Transverse colon (tissue), 4 donors: ENCODE measurements at regions not wholly inside any gene's neighbourhood (a gene's known extent, or its start where the extent isn't known, plus 50 kb on each side); places are given as distances from the start of the nearest gene placed in this dataset.

Experiments
- DNase-seq: peaks from one replicate; pipeline ENCODE4 v3.0.0-alpha.2; 2019
- H3K27ac ChIP-seq, 4 donors: fragments of 200-600 bp; sonication (generic); 2 replicates each; pipeline ENCODE4 v1.5.1; 2016 to 2018; ENCODE audit warnings: inconsistent platforms in 4 of 4
- H3K27me3 ChIP-seq: fragments of 200-600 bp; sonication (generic); 2 replicates; pipeline ENCODE4 v1.5.1; 2017; ENCODE audit warnings: inconsistent platforms
- H3K36me3 ChIP-seq, 4 donors: fragments of 200-600 bp; sonication (generic); 2 replicates each; pipeline ENCODE4 v1.5.1; 2017 to 2019; ENCODE audit warnings: inconsistent platforms in 4 of 4
- H3K4me1 ChIP-seq, 4 donors: fragments of 200-600 bp; sonication (generic); 2 replicates each; pipeline ENCODE4 v1.5.1; 2017 to 2020; ENCODE audit warnings: inconsistent platforms in 4 of 4
- H3K4me3 ChIP-seq, 4 donors: fragments of 200-600 bp; sonication (generic); 1 replicate in 1 of 4; 2 replicates in 3 of 4; pipeline versions ENCODE4 v1.5.1 to v1.6.1; 2017 to 2019; ENCODE audit warnings: inconsistent platforms in 4 of 4
- H3K9me3 ChIP-seq, 2 donors: fragments of 200-600 bp; sonication (generic); 2 replicates each; pipeline ENCODE4 v1.5.1; 2017 to 2019; ENCODE audit warnings: inconsistent platforms in 2 of 2
- EP300 ChIP-seq: sonication (generic); formaldehyde crosslinking; IDR thresholded peaks from one replicate; pipeline ENCODE4 v1.6.1; 2017; ENCODE audit warnings: antibody characterized with exemption, low read depth
- POLR2A ChIP-seq: fragments of 450-650 bp; IDR thresholded peaks from one replicate; pipeline ENCODE4 v1.6.1; 2016; ENCODE audit warnings: antibody characterized with exemption, mild to moderate bottlenecking, moderate library complexity
- POLR2AphosphoS5 ChIP-seq, 3 donors: sonication (generic); formaldehyde crosslinking; IDR thresholded peaks; one replicate each; pipeline ENCODE4 v1.6.1; 2016; ENCODE audit warnings: antibody characterized with exemption in 3 of 3
- WGBS, 2 donors: methylation state at CpG; one replicate each; pipeline ENCODE4 v1.1.5; 2018; ENCODE audit warnings: low coverage in 1 of 2; 5-methylcytosine and 5-hydroxymethylcytosine counted together
- in situ Hi-C, 4 donors: fragments of 200-750 bp; cut with MboI; loops; one replicate each; pipeline versions ENCODE4 v1.15.0 to v1.15.1; 2017; ENCODE audit warnings: low sequenced_read_pairs in 3 of 4, low pct_ligation_motif_present in 1 of 4, low pct_unique_long_range_greater_than_20kb in 1 of 4
- intact Hi-C: fragments of 100-400 bp; cut with DNase I; formaldehyde crosslinking; loops from one replicate; pipeline ENCODE4 v1.15.1; 2023; ENCODE audit warnings: low total_unique reads
- TF ChIP-seq, protein P1 (sequence below), 5 experiments: fragments of 200-600 bp in 3 of 5; fragments of 450-650 bp in 2 of 5; sonication (generic) in 3 of 5; IDR thresholded peaks; 1 replicate in 2 of 5; 2 replicates in 3 of 5; pipeline ENCODE4 v1.5.1; 2016 to 2017; ENCODE audit warnings: antibody characterized with exemption in 5 of 5, inconsistent platforms in 3 of 5, mild to moderate bottlenecking in 2 of 5, moderate library complexity in 1 of 5

DNA sequence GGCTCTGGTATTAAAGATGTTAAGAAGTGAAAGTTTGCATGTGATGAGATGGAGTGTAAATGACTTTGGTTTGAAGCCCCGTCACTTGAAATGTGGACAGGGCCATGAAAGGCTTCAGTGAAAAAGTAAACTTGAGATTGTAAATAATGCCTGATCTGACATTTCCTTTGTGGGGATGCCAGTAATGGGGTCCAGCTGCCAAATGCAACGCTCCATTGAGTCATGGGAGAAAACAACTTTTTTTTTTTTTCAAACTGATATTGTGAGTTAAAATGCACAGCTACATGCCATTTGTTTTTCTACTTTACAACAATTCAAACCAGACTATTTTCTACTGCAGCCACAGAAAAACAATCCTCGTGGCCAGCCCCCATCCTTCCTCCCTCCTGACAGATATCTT lies 327.0 kb upstream of the TNC start:
- H3K27ac ChIP-seq = no peak overlapping the region

DNA sequence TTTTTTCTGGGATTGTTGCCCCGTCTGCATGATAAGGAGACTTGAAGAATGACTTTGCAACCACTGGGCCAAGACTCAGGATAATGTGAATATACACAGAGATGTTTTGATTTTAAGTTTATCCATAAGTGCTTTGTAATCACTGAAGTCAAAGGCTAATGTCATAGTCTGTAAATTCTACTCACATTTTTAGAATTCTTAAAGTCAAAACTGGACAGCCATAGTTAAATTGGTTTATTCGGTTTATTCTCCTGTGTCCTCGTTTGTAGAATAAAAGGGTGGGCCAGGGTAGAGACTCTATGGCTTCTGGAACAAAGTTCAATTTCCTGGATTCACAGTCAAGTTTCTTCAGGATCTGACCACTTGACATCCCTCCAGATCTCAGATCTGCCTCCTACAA lies 327.7 kb upstream of the TNC start:
- no peaks in the 10 kb centered on the region for H3K9me3 ChIP-seq
- H3K27me3 ChIP-seq = no peaks in the 10 kb centered on the region
- in situ Hi-C loops (no loop called here), intact Hi-C loops (no loop called here)
- WGBS, 2 donors = 44 to 50% methylated on average over 3 of the region's 3 CpGs
- no peak overlapping the region for H3K27ac ChIP-seq
- TF ChIP-seq, protein P1, sequence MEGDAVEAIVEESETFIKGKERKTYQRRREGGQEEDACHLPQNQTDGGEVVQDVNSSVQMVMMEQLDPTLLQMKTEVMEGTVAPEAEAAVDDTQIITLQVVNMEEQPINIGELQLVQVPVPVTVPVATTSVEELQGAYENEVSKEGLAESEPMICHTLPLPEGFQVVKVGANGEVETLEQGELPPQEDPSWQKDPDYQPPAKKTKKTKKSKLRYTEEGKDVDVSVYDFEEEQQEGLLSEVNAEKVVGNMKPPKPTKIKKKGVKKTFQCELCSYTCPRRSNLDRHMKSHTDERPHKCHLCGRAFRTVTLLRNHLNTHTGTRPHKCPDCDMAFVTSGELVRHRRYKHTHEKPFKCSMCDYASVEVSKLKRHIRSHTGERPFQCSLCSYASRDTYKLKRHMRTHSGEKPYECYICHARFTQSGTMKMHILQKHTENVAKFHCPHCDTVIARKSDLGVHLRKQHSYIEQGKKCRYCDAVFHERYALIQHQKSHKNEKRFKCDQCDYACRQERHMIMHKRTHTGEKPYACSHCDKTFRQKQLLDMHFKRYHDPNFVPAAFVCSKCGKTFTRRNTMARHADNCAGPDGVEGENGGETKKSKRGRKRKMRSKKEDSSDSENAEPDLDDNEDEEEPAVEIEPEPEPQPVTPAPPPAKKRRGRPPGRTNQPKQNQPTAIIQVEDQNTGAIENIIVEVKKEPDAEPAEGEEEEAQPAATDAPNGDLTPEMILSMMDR (IDR thresholded peaks at IDR 0.05) = no peak
- TF ChIP-seq EP300 (no peak), POLR2A (no peak), POLR2AphosphoS5 (IDR thresholded peaks at IDR 0.05) (no peak)
- H3K36me3 ChIP-seq = no peaks in the 10 kb centered on the region
- no peak overlapping the region for H3K4me3 ChIP-seq
- H3K4me1 ChIP-seq = peaks cover 0 to 6% (median 0%) of the 10 kb centered on the region in 4 donors
- DNase-seq = no peak

More for the DNA sequence above, 327.0 kb upstream of the TNC start:
- Histone ChIP-seq H3K4me1 (peaks cover 0 to 6% (median 0%) of the 10 kb centered on the region in 4 donors), H3K4me3 (no peak overlapping the region), H3K27me3 (no peaks in the 10 kb centered on the region), H3K9me3 (no peaks in the 10 kb centered on the region), H3K36me3 (no peaks in the 10 kb centered on the region)
- WGBS, 2 donors = 22 to 50% methylated on average over 3 of the region's 3 CpGs
- in situ Hi-C loops = no loop called here
- intact Hi-C loops = no loop called here
- TF ChIP-seq POLR2AphosphoS5 (IDR thresholded peaks at IDR 0.05) (no peak), EP300 (no peak), POLR2A (no peak)
- TF ChIP-seq, protein P1 (IDR thresholded peaks at IDR 0.05) = no peak
- no peak for DNase-seq

DNA sequence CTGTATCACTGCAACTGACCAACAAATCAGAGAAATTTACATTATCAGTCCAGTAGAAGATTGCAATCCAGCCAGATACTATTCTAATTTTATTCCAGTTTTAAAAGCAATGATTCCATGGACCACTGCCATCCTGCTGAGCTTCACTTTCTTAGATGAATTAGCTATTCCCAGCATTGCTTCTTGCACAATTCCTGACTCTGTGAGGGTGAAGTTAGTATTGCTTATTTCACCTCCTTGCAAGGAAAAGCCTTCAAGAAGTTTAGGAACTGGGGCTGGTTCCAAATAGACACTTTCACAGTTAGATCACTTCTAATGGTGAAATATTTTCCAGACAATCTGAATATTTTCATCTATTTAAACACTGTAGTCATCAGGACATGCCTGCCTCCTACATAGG lies 338.6 kb upstream of the TNC start:
- DNase-seq = no peak
- Histone ChIP-seq H3K4me1 (no peaks in the 10 kb centered on the region), H3K9me3 (no peaks in the 10 kb centered on the region), H3K27me3 (no peaks in the 10 kb centered on the region), H3K4me3 (no peak overlapping the region), H3K27ac (no peak overlapping the region), H3K36me3 (no peaks in the 10 kb centered on the region)
- intact Hi-C loops (no loop called here), in situ Hi-C loops (no loop called here)
- TF ChIP-seq POLR2A = no peak
- TF ChIP-seq POLR2AphosphoS5 (IDR thresholded peaks at IDR 0.05) = no peak
- TF ChIP-seq EP300 = no peak
- TF ChIP-seq, protein P1 (IDR thresholded peaks at IDR 0.05) = no peak

DNA sequence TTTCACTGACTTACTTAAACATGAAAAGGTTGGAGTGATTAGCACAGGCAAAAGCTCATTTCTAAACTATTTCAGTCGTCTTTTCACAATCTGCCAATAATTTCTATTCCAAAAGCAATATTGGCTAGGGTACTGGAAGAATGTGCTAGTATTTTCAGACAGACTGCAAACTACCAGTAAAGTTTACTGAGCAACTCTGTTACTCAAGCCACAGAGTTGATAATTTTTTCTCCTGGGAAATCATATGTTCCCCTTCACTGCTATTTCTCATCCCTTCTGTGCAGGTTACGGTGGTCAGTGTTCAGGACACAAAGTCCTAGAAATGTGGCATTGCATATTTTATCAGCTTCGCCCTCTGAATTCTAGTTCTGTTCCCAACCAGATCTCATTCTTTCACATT lies 343.3 kb upstream of the TNC start:
- TF ChIP-seq, protein P1 (IDR thresholded peaks at IDR 0.05) = no peak
- TF ChIP-seq EP300 (no peak), POLR2A (no peak), POLR2AphosphoS5 (IDR thresholded peaks at IDR 0.05) (no peak)
- intact Hi-C loops = no loop called here
- WGBS, 2 donors = 77 to 84% methylated on average over 3 of the region's 3 CpGs
- Histone ChIP-seq H3K36me3 (no peaks in the 10 kb centered on the region), H3K4me1 (no peaks in the 10 kb centered on the region), H3K9me3 (no peaks in the 10 kb centered on the region), H3K4me3 (no peak overlapping the region), H3K27me3 (no peaks in the 10 kb centered on the region), H3K27ac (no peak overlapping the region)
- in situ Hi-C loops = no loop called here
- DNase-seq = no peak
